Uterus (tissue), 3 donors: ENCODE measurements at regions not wholly inside any gene's neighbourhood (a gene's known extent, or its start where the extent isn't known, plus 50 kb on each side); places are given as distances from the start of the nearest gene placed in this dataset.

Experiments used
- DNase-seq, 2 donors: peaks; one replicate each; pipeline ENCODE4 v3.0.0-alpha.2; 2019 to 2020
- H3K27ac ChIP-seq, 2 donors: fragments of 200-600 bp; sonication (generic); 1 replicate in 1 of 2; 2 replicates in 1 of 2; pipeline ENCODE4 v1.5.1; 2016 to 2018
- H3K27me3 ChIP-seq, 2 donors: fragments of 200-600 bp; sonication (generic); one replicate each; pipeline ENCODE4 v1.5.1; 2018 to 2019; ENCODE audit warnings: control low read depth in 1 of 2
- H3K36me3 ChIP-seq, 2 donors: fragments of 200-600 bp; sonication (generic); one replicate each; pipeline ENCODE4 v1.5.1; 2019; ENCODE audit warnings: control low read depth in 1 of 2
- H3K4me1 ChIP-seq, 2 donors: fragments of 200-600 bp; sonication (generic); one replicate each; pipeline ENCODE4 v1.5.1; 2018 to 2019; ENCODE audit warnings: control low read depth in 1 of 2
- H3K4me3 ChIP-seq, 2 donors: fragments of 200-600 bp; sonication (generic); 1 replicate in 1 of 2; 2 replicates in 1 of 2; pipeline ENCODE4 v1.5.1; 2018 to 2019; ENCODE audit warnings: mild to moderate bottlenecking in 1 of 2
- H3K9me3 ChIP-seq, 2 donors: fragments of 200-600 bp; sonication (generic); one replicate each; pipeline ENCODE4 v1.5.1; 2019; ENCODE audit warnings: control low read depth in 1 of 2
- CTCF ChIP-seq, 4 experiments: fragments of 200-600 bp in 2 of 4; fragments of 450-650 bp in 2 of 4; sonication (generic) in 2 of 4; IDR thresholded peaks; one replicate each; pipeline ENCODE4 v1.5.1; 2016 to 2019; ENCODE audit warnings: antibody characterized with exemption in 4 of 4, mild to moderate bottlenecking in 2 of 4, moderate library complexity in 1 of 4
- POLR2A ChIP-seq, 2 donors: fragments of 450-650 bp; IDR thresholded peaks; one replicate each; pipeline ENCODE4 v1.6.1; 2016; ENCODE audit warnings: antibody characterized with exemption in 2 of 2, mild to moderate bottlenecking in 1 of 2, moderate library complexity in 1 of 2
- intact Hi-C: fragments of 100-400 bp; cut with DNase I; formaldehyde crosslinking; loops from one replicate; pipeline ENCODE4 v1.15.1; 2023; ENCODE audit warnings: low total_unique reads
- donor health status: DM: yes; HTN: yes; CAD: no.

- Histone ChIP-seq H3K27ac (no peak overlapping the region), H3K9me3 (no peaks in the 10 kb centered on the region), H3K27me3 (no peaks in the 10 kb centered on the region), H3K36me3 (no peaks in the 10 kb centered on the region), H3K4me3 (no peak overlapping the region), H3K4me1 (no peaks in the 10 kb centered on the region)
- intact Hi-C loops: no loop called here
- no peak for DNase-seq
- TF ChIP-seq CTCF (IDR thresholded peaks at IDR 0.05) (no peak), POLR2A (IDR thresholded peaks at IDR 0.05) (no peak)
These were observed 59.8 kb upstream of the KRR1 start for GRCh38 chr12:75571204-75571603.

GRCh38 chr12:75568801-75569200 is 57.4 kb upstream of the KRR1 start:
- Histone ChIP-seq H3K27ac (no peak overlapping the region), H3K4me3 (no peak overlapping the region), H3K36me3 (no peaks in the 10 kb centered on the region), H3K9me3 (no peaks in the 10 kb centered on the region), H3K4me1 (no peaks in the 10 kb centered on the region), H3K27me3 (no peaks in the 10 kb centered on the region)
- DNase-seq: no peak
- intact Hi-C loops: no loop called here
- TF ChIP-seq POLR2A (IDR thresholded peaks at IDR 0.05) (no peak), CTCF (IDR thresholded peaks at IDR 0.05) (no peak)

- no peaks in the 10 kb centered on the region for H3K27me3 ChIP-seq
- no peak overlapping the region for H3K27ac ChIP-seq
- DNase-seq: no peak
- TF ChIP-seq POLR2A (IDR thresholded peaks at IDR 0.05) (no peak), CTCF (IDR thresholded peaks at IDR 0.05) (no peak)
- no peaks in the 10 kb centered on the region for H3K36me3 ChIP-seq
- H3K4me3 ChIP-seq: no peak overlapping the region
- no peaks in the 10 kb centered on the region for H3K9me3 ChIP-seq
- intact Hi-C loops: no loop called here
- H3K4me1 ChIP-seq: no peaks in the 10 kb centered on the region
These were observed 57.0 kb upstream of the KRR1 start for GRCh38 chr12:75568393-75568792.

GRCh38 chr12:75565795-75566194 is 54.4 kb upstream of the KRR1 start:
- no peaks in the 10 kb centered on the region for H3K4me1 ChIP-seq
- intact Hi-C loops: no loop called here
- H3K27ac ChIP-seq: no peak overlapping the region
- no peaks in the 10 kb centered on the region for H3K27me3 ChIP-seq
- no peaks in the 10 kb centered on the region for H3K9me3 ChIP-seq
- no peaks in the 10 kb centered on the region for H3K36me3 ChIP-seq
- no peak for DNase-seq
- H3K4me3 ChIP-seq: no peak overlapping the region
- TF ChIP-seq CTCF (IDR thresholded peaks at IDR 0.05) (no peak), POLR2A (IDR thresholded peaks at IDR 0.05) (no peak)

- Histone ChIP-seq H3K4me3 (no peak overlapping the region), H3K27ac (no peak overlapping the region), H3K36me3 (no peaks in the 10 kb centered on the region), H3K27me3 (no peaks in the 10 kb centered on the region), H3K4me1 (no peaks in the 10 kb centered on the region), H3K9me3 (no peaks in the 10 kb centered on the region)
- intact Hi-C loops: no loop called here
- no peak for DNase-seq
- TF ChIP-seq POLR2A (IDR thresholded peaks at IDR 0.05) (no peak), CTCF (IDR thresholded peaks at IDR 0.05) (no peak)
These were observed 53.4 kb upstream of the KRR1 start for GRCh38 chr12:75564852-75565251.
